NT2/D1 (cell line): ENCODE measurements at regions not wholly inside any gene's neighbourhood (a gene's known extent, or its start where the extent isn't known, plus 50 kb on each side); places are given as distances from the start of the nearest gene placed in this dataset.

ENCODE experiments used
- SUZ12 ChIP-seq: IDR thresholded peaks from 2 replicates; pipeline ENCODE4 v1.6.1; 2011; ENCODE audit not compliant: insufficient read length, insufficient read depth; ENCODE audit errors: extremely low read depth
- YY1 ChIP-seq: IDR thresholded peaks from 2 replicates; pipeline ENCODE4 v1.6.1; 2011; ENCODE audit not compliant: insufficient read length, insufficient read depth
- ZNF274 ChIP-seq: IDR thresholded peaks from 2 replicates; pipeline ENCODE4 v1.6.1; 2011; ENCODE audit warnings: mild to moderate bottlenecking, low read depth, low read length

DNA sequence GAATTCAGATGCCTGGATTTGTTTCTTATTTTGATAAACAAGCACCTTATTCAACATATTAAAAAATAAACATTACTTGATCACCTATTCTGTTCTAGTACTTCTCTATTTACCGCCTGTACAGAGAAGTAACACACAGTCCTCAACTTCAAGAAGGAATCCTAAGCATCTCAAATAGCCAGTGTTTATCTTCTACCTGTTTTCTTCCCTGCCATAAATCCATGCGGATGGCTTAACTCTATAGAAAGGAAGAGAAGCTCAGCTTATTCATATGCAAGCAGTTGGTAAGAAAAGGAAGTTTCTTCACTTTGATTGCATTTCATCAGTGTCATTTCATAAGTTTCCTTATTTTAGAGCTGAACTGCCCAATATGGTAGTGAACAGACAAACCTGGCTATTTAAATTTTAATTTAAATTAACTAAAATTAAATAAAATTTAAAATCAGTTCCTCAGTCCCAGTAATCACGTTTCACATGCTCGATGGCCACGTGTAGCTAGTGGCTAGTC, 210.0 kb upstream of the PEX5L start:
- TF ChIP-seq ZNF274: no peak
- TF ChIP-seq YY1: no peak
- no peak for TF ChIP-seq SUZ12
